ENCODE measurements at regions not wholly inside any gene's neighbourhood (a gene's known extent, or its start where the extent isn't known, plus 50 kb on each side); places are given as distances from the start of the nearest gene placed in this dataset.

DNA sequence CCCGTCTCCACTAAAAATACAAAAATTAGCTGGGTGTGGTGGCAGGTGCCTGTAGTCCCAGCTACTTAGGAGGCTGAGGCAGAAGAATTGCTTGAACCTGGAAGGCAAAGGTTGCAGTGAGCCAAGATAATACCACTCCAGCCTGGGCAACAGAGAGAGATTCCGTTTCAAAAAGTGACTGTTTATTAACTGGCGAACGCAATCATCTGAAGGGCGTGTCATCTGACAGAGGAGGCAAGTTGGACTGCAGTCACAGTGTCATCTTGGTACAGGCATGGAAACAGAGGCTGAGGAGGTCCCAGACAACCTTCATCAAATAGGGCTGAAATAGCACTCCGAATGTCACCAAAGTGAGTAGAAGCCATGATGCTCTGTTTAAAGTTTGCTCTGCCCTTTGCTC lies 75.3 kb upstream of the NFE2L3 start:
- no peak overlapping the region for H3K4me3 ChIP-seq
- DNase-seq, result no peak
- no peak overlapping the region for H3K27ac ChIP-seq
- H3K9me3 ChIP-seq, result no peaks in the 10 kb centered on the region
- H3K4me1 ChIP-seq, result no peaks in the 10 kb centered on the region
- ATAC-seq, result no peak
- no peaks in the 10 kb centered on the region for H3K36me3 ChIP-seq
- peaks cover 15 to 36% (median 33%) of the 10 kb centered on the region in 3 donors for H3K27me3 ChIP-seq
- no peak for TF ChIP-seq POLR2A (IDR thresholded peaks at IDR 0.05)
- TF ChIP-seq, protein P1, sequence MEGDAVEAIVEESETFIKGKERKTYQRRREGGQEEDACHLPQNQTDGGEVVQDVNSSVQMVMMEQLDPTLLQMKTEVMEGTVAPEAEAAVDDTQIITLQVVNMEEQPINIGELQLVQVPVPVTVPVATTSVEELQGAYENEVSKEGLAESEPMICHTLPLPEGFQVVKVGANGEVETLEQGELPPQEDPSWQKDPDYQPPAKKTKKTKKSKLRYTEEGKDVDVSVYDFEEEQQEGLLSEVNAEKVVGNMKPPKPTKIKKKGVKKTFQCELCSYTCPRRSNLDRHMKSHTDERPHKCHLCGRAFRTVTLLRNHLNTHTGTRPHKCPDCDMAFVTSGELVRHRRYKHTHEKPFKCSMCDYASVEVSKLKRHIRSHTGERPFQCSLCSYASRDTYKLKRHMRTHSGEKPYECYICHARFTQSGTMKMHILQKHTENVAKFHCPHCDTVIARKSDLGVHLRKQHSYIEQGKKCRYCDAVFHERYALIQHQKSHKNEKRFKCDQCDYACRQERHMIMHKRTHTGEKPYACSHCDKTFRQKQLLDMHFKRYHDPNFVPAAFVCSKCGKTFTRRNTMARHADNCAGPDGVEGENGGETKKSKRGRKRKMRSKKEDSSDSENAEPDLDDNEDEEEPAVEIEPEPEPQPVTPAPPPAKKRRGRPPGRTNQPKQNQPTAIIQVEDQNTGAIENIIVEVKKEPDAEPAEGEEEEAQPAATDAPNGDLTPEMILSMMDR (IDR thresholded peaks at IDR 0.05 in 4 of 5, conservative IDR thresholded peaks at IDR 0.05 in 1 of 5), result no peak
- intact Hi-C loops (cut with DNase I; ENCODE audit: low total_unique reads) (no loop called here), in situ Hi-C loops (cut with MboI; ENCODE audit: low sequenced_read_pairs in 4 of 4) (loop anchor here in 2 of 4 donors (25.0 kb wide), 1 partner anchor 586 kb away; no protein-coding TSS in a partner anchor)

DNA sequence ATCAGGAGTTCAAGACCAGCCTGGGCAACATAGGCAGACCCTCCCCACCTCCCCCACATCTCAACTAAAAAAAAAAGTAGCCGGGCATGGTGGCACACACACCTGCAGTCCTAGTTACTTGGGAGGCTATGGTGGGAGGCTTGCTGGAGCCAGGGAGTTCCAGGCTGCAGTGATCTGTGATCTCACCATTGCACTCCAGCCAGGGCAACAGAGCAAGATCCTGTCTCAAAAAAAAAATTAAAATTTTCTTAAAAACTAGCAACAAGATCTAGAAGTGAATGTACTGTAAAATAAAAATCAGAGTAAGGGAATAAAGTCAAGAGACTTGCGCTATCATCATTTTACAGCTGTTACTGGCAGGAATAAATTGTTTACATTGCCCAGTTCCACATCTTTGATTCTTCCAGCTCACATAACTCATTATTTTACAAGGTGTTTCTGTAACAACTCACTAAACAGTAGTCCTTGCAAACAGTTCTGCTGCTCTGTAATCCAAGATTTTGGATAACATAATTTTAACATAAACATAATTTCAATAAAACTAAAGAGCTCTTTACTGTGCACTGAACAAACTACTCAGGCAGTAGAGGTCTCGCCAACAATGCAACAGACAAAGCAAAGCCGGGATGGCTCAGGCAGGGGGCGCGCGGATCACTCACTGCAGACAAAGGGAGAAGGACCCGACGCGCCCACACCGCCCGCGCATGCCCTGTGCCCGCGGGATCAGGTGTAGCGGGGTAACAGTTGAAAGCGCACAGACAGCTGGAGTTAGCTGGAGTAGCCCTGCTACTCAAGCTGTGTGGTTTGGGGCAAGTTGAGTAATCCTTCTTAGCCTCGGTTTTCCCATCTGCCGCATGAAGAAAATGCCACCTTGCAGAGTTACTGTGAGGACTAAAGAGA lies 73.3 kb upstream of the NFE2L3 start:
- TF ChIP-seq POLR2A (IDR thresholded peaks at IDR 0.05), result no peak
- TF ChIP-seq, protein P1 (IDR thresholded peaks at IDR 0.05 in 4 of 5, conservative IDR thresholded peaks at IDR 0.05 in 1 of 5), result no peak
- peaks cover 15 to 36% (median 33%) of the 10 kb centered on the region in 3 donors for H3K27me3 ChIP-seq
- H3K4me3 ChIP-seq, result peak overlapping the region in 1 of 4 donors; percentile 31
- H3K4me1 ChIP-seq, result no peaks in the 10 kb centered on the region
- intact Hi-C loops (cut with DNase I; ENCODE audit: low total_unique reads) (no loop called here), in situ Hi-C loops (cut with MboI; ENCODE audit: low sequenced_read_pairs in 4 of 4) (loop anchor here in 2 of 4 donors (25.0 kb wide), 1 partner anchor 584 kb away; no protein-coding TSS in a partner anchor)
- ATAC-seq, result no peak
- DNase-seq, result peak; percentile 14 to 35
- no peaks in the 10 kb centered on the region for H3K9me3 ChIP-seq
- no peak overlapping the region for H3K27ac ChIP-seq
- no peaks in the 10 kb centered on the region for H3K36me3 ChIP-seq

DNA sequence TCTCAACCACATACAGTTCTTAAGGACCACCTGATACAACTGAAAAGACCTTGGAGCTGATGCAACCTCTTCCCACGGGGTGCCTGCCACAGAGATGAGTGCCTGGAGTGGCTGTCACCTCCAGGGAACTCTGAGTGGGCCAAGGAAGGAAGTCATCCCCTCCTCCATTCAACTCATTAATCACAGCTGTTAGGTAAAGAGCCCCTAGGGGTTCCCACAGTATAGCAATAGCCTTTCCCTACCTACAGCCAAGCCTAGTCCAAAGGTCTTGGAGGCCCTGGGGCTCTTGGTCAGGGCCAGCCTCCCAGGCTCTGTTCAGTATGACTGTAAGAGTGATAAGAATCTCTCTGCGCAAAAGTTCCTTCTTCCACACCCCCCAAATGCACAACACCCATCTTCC lies 70.4 kb upstream of the NFE2L3 start:
- peaks cover 10 to 31% (median 29%) of the 10 kb centered on the region in 3 donors for H3K27me3 ChIP-seq
- intact Hi-C loops (cut with DNase I; ENCODE audit: low total_unique reads), result no loop called here

DNA sequence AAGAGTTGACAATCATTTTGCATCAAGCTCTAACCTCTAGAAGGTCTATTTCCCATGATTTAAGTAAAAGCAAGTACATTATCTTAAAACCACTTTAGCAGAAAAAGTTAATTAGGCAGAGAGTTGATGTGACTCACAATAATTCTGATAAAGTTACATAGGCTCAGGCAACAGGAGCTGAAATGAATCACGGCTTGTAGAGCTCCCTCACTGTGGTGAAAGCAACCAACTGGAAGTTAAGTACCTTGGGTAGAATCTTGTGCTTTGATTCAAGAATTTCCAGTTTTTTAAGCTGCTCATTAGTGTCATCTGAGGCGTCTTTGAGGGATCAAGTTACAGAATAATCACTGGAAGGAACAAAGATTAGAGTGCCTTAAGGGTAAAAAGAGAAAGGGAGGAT lies 68.9 kb upstream of the NFE2L3 start:
- ATAC-seq (no peak), DNase-seq (no peak)
- no peaks in the 10 kb centered on the region for H3K4me1 ChIP-seq
- in situ Hi-C loops (cut with MboI; ENCODE audit: low sequenced_read_pairs in 4 of 4) (loop anchor here in 2 of 4 donors (25.0 kb wide), 1 partner anchor 579 kb away; no protein-coding TSS in a partner anchor), intact Hi-C loops (cut with DNase I; ENCODE audit: low total_unique reads) (no loop called here)
- no peaks in the 10 kb centered on the region for H3K36me3 ChIP-seq
- H3K27ac ChIP-seq, result no peak overlapping the region
- peaks cover 6 to 20% (median 17%) of the 10 kb centered on the region in 3 donors for H3K27me3 ChIP-seq
- no peaks in the 10 kb centered on the region for H3K9me3 ChIP-seq
- H3K4me3 ChIP-seq, result no peak overlapping the region
- no peak for TF ChIP-seq POLR2A (IDR thresholded peaks at IDR 0.05)
- TF ChIP-seq, protein P1 (IDR thresholded peaks at IDR 0.05 in 4 of 5, conservative IDR thresholded peaks at IDR 0.05 in 1 of 5), result no peak

More for the DNA sequence above, 70.4 kb upstream of the NFE2L3 start:
- ATAC-seq (no peak), DNase-seq (no peak)
- H3K4me3 ChIP-seq, result no peak overlapping the region
- in situ Hi-C loops (cut with MboI; ENCODE audit: low sequenced_read_pairs in 4 of 4), result loop anchor here in 2 of 4 donors (25.0 kb wide), 1 partner anchor 581 kb away; no protein-coding TSS in a partner anchor
- no peaks in the 10 kb centered on the region for H3K4me1 ChIP-seq
- no peaks in the 10 kb centered on the region for H3K9me3 ChIP-seq
- TF ChIP-seq, protein P1 (IDR thresholded peaks at IDR 0.05 in 4 of 5, conservative IDR thresholded peaks at IDR 0.05 in 1 of 5), result no peak
- no peak for TF ChIP-seq POLR2A (IDR thresholded peaks at IDR 0.05)
- no peak overlapping the region for H3K27ac ChIP-seq
- no peaks in the 10 kb centered on the region for H3K36me3 ChIP-seq

Measured in gastrocnemius medialis (tissue), 4 donors.